Progenitor cell of endocrine pancreas (in vitro differentiated cells): ENCODE measurements at regions not wholly inside any gene's neighbourhood (a gene's known extent, or its start where the extent isn't known, plus 50 kb on each side); places are given as distances from the start of the nearest gene placed in this dataset.

Experiments used
- DNase-seq: peaks from one replicate; pipeline ENCODE4 v3.0.0; 2021; ENCODE audit warnings: low spot score; ENCODE audit not compliant: unreplicated experiment
- H3K27ac Mint-ChIP-seq: 2 replicates; pipeline ENCODE4 v1.8.0; 2021; ENCODE audit warnings: mild to moderate bottlenecking, moderate library complexity, mixed read lengths
- H3K27me3 Mint-ChIP-seq: 2 replicates; pipeline ENCODE4 v1.8.0; 2021; ENCODE audit warnings: mixed read lengths
- H3K36me3 Mint-ChIP-seq: 2 replicates; pipeline ENCODE4 v1.8.0; 2022; ENCODE audit warnings: mixed read lengths; ENCODE audit not compliant: insufficient read depth
- H3K4me1 Mint-ChIP-seq: 2 replicates; pipeline ENCODE4 v1.8.0; 2021; ENCODE audit warnings: low read depth, mixed read lengths
- H3K4me3 Mint-ChIP-seq: 2 replicates; pipeline ENCODE4 v1.8.0; 2021; ENCODE audit warnings: low read depth, mild to moderate bottlenecking, moderate library complexity, mixed read lengths
- H3K9me3 Mint-ChIP-seq: 2 replicates; pipeline ENCODE4 v1.8.0; 2021; ENCODE audit warnings: low read depth, mixed read lengths
- TF ChIP-seq, protein P1 (sequence below): fragments of 200-600 bp; sonication (generic); IDR thresholded peaks from one replicate; pipeline ENCODE4 v1.5.0; 2021; ENCODE audit warnings: antibody characterized with exemption, mild to moderate bottlenecking; ENCODE audit not compliant: unreplicated experiment

GRCh38 chr14:98325761-98326160 lies 946.2 kb downstream of the BCL11B start:
- no peaks in the 10 kb centered on the region for H3K27me3 Mint-ChIP-seq
- H3K4me1 Mint-ChIP-seq, result peaks cover 15% of the 10 kb centered on the region
- peaks cover 10% of the 10 kb centered on the region for H3K9me3 Mint-ChIP-seq
- H3K36me3 Mint-ChIP-seq, result no peaks in the 10 kb centered on the region
- H3K27ac Mint-ChIP-seq, result no peak overlapping the region
- no peak for DNase-seq
- TF ChIP-seq, protein P1, sequence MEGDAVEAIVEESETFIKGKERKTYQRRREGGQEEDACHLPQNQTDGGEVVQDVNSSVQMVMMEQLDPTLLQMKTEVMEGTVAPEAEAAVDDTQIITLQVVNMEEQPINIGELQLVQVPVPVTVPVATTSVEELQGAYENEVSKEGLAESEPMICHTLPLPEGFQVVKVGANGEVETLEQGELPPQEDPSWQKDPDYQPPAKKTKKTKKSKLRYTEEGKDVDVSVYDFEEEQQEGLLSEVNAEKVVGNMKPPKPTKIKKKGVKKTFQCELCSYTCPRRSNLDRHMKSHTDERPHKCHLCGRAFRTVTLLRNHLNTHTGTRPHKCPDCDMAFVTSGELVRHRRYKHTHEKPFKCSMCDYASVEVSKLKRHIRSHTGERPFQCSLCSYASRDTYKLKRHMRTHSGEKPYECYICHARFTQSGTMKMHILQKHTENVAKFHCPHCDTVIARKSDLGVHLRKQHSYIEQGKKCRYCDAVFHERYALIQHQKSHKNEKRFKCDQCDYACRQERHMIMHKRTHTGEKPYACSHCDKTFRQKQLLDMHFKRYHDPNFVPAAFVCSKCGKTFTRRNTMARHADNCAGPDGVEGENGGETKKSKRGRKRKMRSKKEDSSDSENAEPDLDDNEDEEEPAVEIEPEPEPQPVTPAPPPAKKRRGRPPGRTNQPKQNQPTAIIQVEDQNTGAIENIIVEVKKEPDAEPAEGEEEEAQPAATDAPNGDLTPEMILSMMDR, result no peak
- H3K4me3 Mint-ChIP-seq, result no peak overlapping the region

- H3K27ac Mint-ChIP-seq, result no peak overlapping the region
- TF ChIP-seq, protein P1, result no peak
- DNase-seq, result no peak
- peaks cover 15% of the 10 kb centered on the region for H3K4me1 Mint-ChIP-seq
- H3K9me3 Mint-ChIP-seq, result peaks cover 17% of the 10 kb centered on the region
- no peaks in the 10 kb centered on the region for H3K27me3 Mint-ChIP-seq
- H3K36me3 Mint-ChIP-seq, result no peaks in the 10 kb centered on the region
- H3K4me3 Mint-ChIP-seq, result no peak overlapping the region
Measured at GRCh38 chr14:98328496-98328895, 943.5 kb downstream of the BCL11B start.

DNA sequence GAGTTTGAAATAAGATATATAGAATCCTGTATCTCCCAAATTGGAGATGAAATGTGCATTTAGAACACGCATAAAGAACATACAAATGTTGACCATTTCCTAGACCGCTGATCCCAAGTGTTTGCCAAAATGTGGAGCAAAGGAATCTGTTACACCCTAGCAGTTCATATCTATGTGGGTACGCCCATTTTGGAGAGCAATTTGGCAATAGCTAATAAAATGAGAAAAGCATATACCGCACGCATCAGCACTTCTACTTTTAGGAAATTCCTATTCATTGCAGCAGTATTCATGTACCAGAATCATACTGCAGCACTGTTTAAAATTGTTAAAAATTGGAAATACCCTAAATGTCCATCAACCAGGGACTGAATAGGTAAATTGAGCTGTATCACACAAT lies 937.8 kb downstream of the BCL11B start:
- H3K27ac Mint-ChIP-seq, result no peak overlapping the region
- peaks cover 2% of the 10 kb centered on the region for H3K27me3 Mint-ChIP-seq
- peaks cover 13% of the 10 kb centered on the region for H3K9me3 Mint-ChIP-seq
- H3K4me3 Mint-ChIP-seq, result no peak overlapping the region
- H3K36me3 Mint-ChIP-seq, result no peaks in the 10 kb centered on the region
- H3K4me1 Mint-ChIP-seq, result no peaks in the 10 kb centered on the region
- TF ChIP-seq, protein P1, result no peak
- DNase-seq, result no peak

DNA sequence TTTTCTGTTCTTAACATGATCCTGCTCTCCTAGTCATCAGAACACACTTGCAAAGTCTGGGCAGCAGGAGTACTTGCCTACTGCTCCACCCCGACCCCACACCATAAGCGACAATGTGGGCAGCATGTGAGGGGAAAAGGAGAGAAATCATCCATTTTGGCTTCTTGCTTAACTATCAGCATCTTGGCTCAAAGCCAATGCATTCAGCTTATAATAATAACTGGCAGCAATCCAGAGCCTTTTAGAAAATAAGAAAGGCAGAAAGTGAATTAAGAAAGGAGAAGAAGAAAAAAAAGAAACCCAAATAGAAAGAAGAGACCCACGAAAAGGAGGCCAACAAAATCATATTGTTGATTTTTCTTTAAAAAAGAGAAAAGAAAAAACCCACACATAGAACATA lies 930.8 kb downstream of the BCL11B start:
- TF ChIP-seq, protein P1, result no peak
- Mint-ChIP-seq H3K27me3 (peaks cover 3% of the 10 kb centered on the region), H3K9me3 (peaks cover 7% of the 10 kb centered on the region), H3K36me3 (no peaks in the 10 kb centered on the region), H3K4me3 (no peak overlapping the region), H3K4me1 (no peaks in the 10 kb centered on the region), H3K27ac (no peak overlapping the region)
- DNase-seq, result no peak

DNA sequence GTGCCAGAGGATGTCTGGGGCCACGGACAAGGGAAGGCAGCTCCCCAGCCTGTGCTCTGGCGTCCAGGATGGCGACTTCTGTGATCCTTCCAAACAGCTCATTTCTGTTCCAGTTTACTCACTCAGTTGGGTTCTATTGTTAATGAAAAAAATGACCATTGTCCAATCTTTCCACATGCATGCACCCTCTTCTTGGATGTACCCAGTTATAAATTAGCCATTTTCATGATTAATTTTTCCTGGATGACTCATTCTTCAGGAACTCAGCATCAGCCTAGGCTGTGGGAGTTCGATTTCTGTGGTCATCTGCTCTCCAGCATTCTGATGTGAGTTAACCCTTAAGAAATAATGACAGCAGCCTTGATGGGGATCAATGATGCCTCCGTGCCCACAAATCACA lies 926.8 kb downstream of the BCL11B start:
- H3K27me3 Mint-ChIP-seq, result peaks cover 12% of the 10 kb centered on the region
- no peak overlapping the region for H3K4me3 Mint-ChIP-seq
- peaks cover 7% of the 10 kb centered on the region for H3K9me3 Mint-ChIP-seq
- TF ChIP-seq, protein P1, result no peak
- H3K27ac Mint-ChIP-seq, result no peak overlapping the region
- H3K36me3 Mint-ChIP-seq, result no peaks in the 10 kb centered on the region
- DNase-seq, result no peak
- H3K4me1 Mint-ChIP-seq, result no peaks in the 10 kb centered on the region
